ENCODE measurements at regions not wholly inside any gene's neighbourhood (a gene's known extent, or its start where the extent isn't known, plus 50 kb on each side); places are given as distances from the start of the nearest gene placed in this dataset.

- no peak for TF ChIP-seq CTCF (IDR thresholded peaks at IDR 0.05)
- TF ChIP-seq EZH2 (IDR thresholded peaks at IDR 0.05; ENCODE audit: borderline replicate concordance, insufficient read depth, low read depth, low read length, poor library complexity, severe bottlenecking), result no peak
These were observed 57.3 kb upstream of the KCND2 start for GRCh38 chr7:120215654-120216053.
